Fibroblast of skin of abdomen (primary cell): ENCODE measurements at regions not wholly inside any gene's neighbourhood (a gene's known extent, or its start where the extent isn't known, plus 50 kb on each side); places are given as distances from the start of the nearest gene placed in this dataset.

ENCODE experiments used
- DNase-seq: peaks from one replicate; pipeline ENCODE4 v3.0.0-alpha.2; 2013

DNA sequence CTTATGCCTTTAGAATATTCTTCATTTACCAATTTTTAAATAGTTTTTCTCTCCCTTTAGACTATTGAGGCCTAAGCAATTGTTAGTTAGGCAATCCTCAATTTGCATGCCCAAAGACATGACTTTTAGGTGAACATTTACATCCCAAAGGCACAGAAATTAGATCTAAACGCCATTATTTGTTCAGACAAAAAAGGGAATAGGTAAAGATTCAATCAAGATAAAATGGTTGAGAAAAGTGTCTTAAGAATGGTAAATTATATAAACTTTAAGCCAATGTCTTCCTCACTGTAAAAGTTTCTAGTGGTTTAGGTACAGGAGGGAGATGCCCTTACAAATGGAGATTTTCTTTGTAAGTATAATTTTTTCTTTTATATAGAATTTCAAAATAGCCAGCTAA is 50.2 kb upstream of the MME start:
- DNase-seq = no peak

DNA sequence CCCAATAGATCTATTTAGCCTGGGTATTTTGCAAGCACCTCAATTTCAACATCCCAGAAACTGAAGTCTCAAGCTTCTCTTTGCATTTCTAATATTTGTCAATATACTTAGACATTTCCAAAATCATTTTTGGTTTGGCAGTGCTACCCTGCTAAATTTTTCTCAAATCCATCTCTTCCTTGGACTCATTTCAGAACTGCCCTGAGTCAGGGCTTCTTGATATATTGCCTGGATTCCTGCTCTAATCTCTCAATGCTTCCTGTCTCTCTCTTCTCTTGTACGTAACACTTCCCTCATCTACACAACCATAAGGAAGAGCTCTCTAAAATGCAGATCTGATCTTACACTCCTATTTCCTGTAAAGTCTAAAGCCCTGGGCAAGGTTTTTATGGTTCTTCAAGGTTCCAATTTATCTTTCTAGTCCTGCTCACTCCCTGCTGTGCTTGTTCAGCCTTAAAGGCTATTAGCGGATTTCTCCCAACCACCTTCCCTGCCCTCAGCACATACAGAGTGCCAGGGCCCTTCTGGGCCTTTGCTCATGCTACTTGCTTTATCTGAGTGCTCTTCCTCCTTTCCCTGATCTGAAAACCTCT is 53.0 kb upstream of the MME start:
- DNase-seq = peak; percentile 90

DNA sequence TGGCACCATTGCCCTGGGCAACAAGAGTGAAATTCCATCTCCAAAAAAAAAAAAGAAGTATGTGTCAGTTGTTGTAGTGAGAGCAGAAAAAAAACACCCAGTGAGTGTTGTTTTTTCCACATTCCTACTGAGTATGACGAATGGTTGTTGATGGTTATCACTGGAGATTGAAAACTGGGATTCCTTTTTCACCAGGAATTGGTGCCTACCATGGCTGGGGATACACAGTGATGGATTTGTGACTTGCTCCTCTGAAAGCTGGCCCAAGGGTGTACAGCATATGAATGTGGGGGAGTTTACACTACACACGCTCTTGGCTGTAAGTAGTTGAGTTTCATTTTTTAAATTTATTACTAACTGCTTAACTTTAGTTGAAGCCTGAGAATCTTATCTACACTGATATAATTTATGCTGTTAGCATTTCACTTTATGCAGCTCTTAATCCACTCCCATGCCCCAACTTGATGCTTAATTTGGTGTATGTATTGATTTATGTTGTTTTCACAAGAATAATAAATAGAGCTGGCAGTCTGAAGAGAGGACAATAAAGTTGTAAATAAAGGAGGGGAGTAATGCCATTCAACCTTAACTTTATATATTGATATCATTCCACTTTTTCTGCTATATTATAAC is 56.0 kb upstream of the MME start:
- peak; percentile 50 for DNase-seq

DNA sequence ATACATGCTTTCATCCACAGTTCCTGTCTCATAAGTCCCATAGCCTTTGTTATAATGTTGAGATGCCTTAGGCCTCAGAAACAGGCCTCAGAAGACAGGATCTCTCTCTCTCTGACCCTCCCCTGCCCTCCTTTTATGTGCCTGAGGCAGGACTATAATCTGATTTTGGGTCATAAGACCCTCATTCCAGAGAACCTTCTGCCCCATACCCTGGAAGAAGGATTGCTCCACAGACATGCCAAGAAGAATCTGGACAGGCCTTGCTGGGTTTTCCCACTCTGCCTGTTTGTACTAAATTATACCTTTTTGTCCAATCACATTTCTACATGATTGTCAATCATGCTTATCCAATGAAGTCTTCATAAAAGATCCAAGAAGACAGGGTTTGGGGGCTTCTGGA is 57.2 kb upstream of the MME start:
- no peak for DNase-seq

DNA sequence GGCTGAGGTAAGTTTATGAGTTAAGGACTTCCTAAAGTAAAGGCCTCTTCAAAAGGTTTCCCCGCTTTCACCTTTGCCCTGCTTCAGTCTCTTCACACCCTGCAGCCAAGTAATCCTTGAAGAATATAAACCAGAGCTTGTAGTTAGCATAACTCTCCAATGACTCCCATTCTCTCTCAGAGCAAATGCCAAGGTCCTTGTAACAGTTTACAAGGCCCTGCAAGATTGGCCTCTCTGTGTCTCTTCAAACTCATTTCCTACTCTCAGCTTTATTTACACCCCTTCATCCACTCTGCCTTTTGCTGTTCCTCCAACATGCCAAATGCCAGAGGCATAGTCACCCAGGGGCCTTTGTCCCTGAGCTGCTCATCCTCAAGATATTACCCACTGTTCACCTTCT is 60.5 kb upstream of the MME start:
- DNase-seq = peak; percentile 48

DNA sequence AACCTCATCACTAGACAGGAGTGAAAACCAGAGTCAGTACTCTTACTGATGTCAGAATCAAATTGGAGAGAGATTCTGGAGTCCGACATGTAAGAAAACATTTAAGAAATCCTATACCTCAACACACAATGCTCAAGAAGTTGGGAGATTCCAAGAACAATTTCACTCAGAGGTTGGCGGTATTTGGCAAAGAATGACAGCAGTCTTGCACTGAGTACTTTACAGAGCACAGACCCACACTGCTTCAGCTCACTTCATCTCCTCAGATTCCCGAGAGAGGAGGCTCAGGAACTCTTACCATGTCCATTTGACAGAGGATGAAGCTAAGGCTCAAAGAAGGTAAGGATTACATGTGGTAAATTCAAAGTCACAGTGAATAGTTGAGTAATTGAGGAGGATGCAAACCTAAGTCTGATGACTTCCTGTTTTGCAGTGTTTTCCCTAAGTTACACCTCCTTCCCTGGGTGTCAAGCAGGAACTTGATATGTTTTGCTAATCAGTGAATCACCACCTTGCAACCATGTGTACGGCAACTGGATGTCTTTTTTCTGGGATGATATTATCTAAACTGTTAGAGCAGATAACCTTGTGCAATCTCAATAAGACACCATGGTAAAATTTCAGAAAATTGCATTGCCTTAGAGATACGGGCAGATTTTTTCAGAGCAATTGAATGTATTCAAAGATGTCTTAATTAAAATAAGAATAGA is 61.3 kb upstream of the MME start:
- DNase-seq = peak; percentile 12

DNA sequence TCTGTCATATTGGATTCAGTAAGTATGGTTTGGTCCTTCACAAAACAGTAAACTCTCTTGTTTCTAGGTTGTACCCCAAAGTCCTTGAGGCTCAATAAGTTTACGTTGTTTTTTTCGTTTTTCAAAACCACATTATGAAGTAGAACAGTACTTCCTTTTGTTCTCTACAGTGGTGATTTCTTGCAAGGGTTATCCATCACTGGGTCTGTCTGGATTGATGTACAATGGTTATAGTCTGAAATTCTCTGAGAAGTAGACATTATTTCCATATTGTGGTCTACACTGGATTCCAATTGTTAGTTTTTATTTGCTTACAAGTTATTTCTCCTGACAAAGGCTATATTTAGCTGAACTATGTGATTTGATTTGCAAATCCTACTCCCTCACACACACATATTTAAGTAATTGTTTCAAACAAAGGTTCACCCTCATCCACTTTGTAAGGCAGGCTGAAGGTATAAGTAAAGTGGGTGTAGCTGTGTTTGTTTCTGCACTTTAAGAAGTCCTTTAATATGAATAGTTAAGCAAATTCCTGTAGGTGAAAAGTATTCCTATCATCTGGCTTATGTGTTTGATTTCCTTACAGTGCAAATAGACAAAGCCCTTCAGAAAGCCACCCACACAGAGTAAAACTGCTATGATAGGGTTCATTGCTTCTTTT is 64.2 kb upstream of the MME start:
- peak; percentile 31 for DNase-seq

DNA sequence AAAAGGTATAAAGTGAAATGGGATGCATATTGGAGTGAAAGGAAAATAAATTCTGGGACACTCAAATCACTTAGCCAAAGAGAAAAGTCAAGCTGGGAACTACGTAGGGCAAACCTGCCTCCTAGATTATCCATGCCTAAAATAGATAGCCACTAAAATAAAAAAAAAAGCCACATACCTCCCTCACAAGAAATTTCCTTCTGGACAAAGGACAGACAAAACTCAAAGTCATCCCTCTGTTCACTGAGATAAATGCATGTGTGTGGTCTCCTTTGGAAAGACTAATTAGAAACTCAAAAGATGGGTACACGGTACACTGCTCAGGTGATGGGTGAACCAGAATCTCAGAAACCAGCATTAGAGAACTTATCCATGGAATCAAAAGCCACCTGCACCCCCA is 65.2 kb upstream of the MME start:
- DNase-seq = no peak

DNA sequence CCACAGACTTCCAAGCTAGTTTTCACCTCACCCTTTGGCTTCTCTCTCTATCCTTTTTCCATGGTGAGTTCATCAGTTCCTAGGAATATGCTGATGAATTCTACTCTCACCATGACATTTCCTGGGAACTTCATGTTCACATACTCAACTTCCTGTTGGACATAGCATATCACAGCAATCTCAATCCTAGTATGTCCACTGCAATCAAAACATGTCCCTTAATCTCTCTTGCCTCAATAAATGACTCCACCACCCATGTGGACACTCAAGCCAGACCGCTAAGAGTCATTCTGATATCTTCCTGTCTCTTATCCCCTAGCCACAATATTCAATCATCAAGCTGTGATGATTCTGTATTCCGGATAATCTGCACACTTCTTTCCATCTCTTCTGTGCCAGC is 66.7 kb upstream of the MME start:
- no peak for DNase-seq

DNA sequence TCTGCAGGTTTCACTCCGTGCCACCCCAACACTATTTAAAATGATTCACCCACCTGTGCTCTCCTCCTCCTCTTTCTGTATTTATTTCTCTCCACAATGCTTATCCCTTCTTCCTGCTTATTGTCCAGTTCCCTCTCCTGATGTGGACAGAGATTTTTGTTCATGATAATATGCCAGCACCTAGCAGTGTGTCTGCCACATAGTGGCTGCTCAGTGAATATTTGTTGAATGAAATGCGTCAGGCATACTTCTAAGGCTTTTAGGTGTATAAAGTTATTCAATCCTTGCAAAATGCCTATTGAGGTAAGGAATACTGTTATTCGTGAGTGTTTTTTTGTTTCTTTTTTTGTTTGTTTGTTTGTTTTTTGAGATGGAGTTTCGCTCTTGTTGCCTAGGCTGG is 67.5 kb upstream of the MME start:
- DNase-seq = no peak

DNA sequence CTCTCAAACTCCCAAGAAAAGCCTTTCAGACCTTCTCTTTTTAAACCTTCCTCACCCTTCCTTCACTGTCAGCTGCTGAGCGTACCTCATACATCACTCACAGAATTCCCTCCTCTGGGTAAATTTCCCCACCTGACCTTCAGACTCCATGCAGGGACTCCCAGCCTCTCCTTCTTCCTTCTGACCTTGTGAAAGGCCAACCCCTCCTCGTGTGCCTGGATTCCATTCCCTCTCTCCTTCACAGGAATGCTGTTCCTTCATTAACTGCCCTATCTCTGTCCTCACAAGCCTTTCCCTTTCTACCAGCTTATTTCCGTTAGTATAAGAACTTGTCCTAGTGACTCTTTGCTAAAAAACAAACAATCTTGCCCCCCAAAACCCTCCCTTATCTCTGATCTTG is 69.7 kb upstream of the MME start:
- DNase-seq = no peak

DNA sequence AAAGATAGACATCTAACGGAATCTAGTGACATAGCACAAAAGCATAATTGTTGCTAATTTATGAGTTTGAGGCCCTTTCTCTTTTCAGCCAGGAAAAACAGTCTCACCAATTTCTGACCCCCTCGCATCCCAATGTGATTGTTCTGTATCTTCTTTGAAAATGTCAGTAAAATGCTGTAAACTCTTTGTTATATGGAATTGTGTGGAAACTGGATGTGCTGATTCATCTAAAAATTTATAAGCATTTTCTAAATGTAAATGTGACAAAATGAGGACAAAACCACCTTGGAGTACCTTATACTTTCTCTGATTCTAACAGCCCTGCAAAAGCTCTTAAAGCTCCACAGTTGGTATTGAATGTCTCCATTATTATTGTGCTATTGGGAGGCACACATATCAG is 70.9 kb upstream of the MME start:
- DNase-seq = no peak

DNA sequence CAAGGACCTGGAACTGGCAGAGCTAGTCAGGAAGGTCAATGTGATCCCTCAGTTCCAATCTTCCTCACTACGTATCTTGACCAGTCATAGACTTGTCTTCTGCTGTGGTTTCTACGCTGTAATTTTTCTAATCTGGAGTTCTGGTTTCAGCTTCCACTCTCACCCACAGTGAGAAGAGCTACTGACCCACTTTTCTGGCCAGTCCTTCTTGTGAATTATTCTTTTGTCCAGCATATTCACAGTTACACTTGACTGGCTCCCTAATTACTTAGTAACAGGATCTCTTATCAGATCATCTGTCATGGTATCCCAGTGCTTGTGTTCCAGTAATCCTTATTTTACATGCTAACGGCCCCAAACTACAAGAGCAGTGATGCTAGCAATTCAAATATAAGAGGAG is 72.4 kb upstream of the MME start:
- no peak for DNase-seq

DNA sequence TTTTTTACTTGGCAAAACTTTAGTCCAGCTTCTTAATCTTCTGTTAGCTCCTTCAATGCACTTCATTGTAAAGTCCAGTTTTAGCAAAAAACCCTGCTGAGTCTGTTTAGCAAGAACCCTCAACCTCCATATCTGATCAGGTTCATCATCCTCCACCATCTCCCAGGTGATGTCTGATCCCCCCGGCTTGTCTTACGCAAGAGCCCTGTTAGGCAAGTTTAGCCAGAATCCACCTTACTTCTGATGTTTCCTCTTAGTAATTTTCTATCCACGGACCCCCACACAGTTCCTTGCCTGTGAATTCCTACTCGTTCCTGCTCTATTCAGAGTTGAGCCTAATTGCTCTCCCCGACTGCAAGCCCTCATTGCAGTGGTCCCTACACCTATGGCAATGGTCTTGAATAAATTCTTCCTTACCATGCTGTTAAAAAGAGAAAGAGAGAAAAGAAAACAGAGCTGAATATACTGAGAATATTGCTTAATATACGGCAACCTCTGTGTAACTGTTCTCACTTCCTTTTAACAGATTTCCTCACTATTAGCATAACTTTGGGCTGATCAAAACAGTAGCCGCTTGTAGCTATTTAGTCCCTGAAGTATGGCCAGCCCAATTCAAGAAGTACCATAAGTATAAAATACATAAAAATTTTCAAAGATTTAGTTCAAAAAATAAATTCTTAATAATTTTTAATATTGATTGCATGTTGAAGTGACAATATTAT is 78.7 kb upstream of the MME start:
- no peak for DNase-seq

DNA sequence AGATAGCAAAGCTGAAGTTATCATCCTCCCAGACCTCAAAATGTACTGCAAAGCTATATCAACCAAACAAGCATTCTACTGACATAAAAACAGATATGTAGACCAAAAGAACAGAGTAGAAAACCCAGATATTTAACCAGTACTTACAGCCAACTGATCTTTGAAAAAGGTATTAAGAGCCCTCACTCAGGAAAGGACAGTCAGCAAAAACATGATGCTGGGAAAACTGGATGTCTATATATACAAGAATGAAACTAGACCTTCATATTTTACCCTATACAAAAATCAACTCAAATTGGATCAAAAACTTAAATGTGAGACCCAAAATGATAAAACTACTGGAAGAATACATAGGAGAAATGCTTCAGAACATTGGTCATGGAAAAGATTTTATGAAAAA is 87.5 kb upstream of the MME start:
- no peak for DNase-seq

DNA sequence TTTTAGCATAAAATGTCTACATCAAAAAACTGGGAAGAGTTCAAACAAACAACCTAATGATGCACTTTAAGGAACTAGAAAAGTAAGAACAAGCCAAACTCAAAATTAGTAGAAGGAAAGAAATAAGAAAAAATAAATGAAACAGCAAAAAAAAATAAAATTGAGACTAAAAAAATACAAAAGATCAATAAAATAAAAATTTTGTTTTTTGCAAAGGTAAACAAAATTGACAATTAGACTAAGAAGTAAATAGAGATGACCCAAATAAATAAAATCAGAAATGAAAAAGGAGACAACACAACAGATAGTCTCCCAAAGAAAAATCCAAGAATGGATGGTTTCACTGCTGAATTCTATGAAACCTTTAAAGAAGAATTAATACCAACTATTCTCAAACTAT is 89.6 kb upstream of the MME start:
- DNase-seq = no peak

DNA sequence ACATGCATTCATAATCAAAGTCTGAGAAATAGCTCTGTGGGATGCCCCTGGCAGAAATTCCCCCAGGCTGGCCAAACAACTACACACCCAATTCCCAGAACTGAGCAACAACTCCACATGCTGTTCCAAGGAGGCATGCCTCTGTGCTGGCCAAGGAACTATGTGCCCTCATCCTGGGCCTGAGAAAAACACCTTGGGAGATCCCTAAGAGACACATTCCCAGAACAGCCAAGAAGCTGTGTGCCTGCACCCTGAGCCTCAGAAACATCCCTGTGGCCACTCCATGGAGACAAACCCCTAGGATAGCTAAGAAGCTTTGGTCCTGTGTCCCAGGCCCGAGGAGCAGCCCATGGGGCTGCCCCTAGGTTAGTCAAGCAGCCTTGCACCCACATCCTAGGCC is 92.3 kb upstream of the MME start:
- no peak for DNase-seq

DNA sequence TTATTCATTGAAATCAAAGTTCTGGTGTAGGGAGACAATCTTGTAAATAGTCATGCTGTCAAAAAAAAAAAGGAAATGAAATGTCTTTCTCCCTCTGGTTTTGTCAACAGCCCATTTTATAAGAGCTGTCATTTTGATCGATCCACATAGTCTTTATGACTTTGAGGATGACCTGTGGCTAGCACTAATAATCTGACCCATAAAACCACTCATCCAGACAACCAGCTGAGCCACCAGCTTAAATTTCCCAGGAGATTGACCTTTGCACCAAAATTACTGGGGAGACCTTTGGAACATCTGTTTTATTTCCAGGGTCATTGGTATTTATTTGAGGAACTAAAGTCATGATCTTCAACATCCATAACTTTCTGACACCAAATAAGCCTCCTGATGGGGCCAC is 98.5 kb upstream of the MME start:
- DNase-seq = no peak

DNA sequence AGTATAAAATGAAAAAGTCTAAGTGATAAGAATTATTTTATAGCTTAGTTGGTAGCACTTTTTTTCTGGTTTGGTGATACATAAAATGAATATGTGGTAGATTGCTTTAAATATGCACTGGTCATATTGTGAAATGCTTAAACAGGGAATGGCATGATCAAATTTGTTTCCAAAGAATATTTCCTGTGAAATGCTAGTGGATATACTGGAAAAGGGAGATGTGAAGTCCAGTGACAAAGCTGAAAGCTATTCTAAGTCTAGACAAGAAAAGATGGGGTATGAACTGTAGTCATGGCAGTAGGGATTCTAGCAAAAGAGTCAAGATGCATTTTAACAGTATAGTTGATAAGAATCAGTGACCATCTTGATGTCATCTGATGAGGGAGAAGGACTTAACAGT is 98.9 kb upstream of the MME start:
- DNase-seq = peak; percentile 66

DNA sequence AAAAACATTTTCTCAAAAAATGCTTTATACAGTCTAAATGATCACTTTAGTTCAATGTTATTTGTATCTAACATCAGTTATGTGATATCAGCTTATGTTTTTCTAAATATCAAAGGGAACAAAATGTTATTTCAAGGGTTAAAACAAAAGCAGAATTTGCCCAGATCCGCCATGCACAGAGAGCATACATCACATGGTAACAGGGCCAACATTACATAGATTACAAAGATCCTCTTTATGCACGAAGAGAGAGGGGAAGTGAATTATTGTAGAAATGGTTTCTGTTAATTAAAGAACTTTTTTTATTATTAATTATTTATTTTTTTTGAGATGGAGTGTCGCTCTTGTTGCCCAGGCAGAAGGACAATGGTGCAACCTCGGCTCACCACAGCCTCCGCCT is 100.8 kb upstream of the MME start:
- DNase-seq = no peak

DNA sequence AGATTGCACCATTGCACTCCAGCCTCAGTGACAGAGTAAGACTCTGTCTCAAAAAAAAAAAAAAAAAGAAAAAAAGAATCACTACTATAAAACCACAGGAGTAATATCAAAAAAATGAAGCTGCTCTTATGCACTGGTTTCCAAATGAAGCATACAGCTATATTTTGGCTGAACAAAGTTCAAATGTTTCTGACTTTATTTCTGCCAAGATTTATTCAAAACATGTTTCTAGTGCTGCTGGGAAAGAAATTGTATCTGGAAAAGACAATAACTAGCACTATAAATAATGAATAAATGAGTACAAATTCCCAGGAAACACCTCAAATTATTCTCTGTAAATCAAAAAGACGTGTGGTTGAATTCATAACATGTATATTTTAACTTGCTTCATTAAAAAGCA is 102.5 kb upstream of the MME start:
- no peak for DNase-seq

DNA sequence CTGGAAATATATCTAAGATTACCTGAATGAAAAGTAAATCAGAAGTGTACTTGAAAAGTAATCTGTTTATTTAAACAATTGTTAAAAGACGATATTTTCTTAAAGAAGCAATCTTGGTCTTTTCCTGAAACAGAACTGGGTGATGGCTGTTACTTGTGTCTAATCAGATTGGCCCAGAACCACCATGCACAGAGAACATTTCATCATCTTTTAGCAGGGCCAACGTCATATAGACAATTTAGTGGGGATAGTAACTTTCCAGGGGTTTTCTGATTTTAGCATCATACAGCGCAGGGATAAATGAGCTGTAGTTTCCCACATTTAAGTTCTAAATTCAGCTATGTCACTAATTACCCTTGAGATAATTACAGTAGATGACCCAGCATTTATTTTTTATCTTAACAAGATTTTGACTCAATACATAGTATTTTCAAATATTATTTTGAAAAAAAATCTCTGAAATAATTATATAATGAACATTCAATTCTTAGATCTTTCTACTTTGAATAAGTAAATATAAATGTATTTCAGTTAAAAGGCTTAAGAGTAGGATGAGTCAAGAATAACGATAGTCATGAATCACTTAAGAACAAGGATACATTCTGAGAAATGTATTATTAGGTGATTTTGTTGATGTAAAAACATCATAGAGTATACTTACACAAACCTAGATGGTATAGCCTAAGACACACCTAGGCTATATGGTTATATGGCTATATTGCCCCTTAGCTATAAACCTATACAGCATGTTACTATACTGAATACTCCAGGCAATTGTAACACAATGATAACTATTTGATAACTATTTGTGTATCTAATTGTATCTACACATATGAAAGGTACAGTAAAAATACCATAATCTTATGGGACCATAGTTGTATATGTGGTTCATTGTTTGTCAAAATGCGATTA is 103.8 kb upstream of the MME start:
- no peak for DNase-seq
